CD1c-positive myeloid dendritic cell (primary cell): ENCODE measurements at regions not wholly inside any gene's neighbourhood (a gene's known extent, or its start where the extent isn't known, plus 50 kb on each side); places are given as distances from the start of the nearest gene placed in this dataset.

ENCODE experiments used
- DNase-seq: peaks from one replicate; pipeline ENCODE4 v3.0.0-alpha.2; 2016; ENCODE audit errors: extremely low spot score

GRCh38 chr7:46811529-46811928 is 770.4 kb downstream of the TNS3 start:
- no peak for DNase-seq

GRCh38 chr7:46810986-46811385 is 770.9 kb downstream of the TNS3 start:
- no peak for DNase-seq

- DNase-seq = no peak
These were observed 772.0 kb downstream of the TNS3 start for GRCh38 chr7:46809886-46810285.

GRCh38 chr7:46806856-46807255 is 775.1 kb downstream of the TNS3 start:
- no peak for DNase-seq

- no peak for DNase-seq
These were observed 779.4 kb downstream of the TNS3 start for GRCh38 chr7:46802479-46802878.

GRCh38 chr7:46791188-46791587 is 790.7 kb downstream of the TNS3 start:
- no peak for DNase-seq

DNA sequence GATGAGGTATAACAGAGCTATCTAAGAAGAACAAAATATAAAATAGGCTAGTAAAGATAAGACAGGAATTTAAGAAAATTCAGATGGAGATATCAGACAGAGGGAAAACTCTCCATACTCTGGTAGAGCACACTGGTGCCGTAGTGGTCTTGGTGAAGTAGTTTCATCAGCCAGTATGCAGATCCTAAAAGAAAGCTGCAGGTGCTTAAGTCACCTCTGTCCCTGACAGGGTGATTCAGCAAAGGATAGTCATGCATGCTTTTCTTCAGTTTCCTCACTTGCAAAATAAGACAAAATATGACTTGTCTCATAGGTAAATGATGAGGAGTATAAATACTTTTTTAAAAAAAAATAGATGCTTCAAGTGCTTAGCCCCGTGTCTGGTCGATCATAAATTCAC is 794.9 kb downstream of the TNS3 start:
- no peak for DNase-seq

- no peak for DNase-seq
These were observed 795.5 kb downstream of the TNS3 start for GRCh38 chr7:46786221-46786954.

- DNase-seq = no peak
These were observed 797.2 kb downstream of the TNS3 start for GRCh38 chr7:46784732-46785131.

DNA sequence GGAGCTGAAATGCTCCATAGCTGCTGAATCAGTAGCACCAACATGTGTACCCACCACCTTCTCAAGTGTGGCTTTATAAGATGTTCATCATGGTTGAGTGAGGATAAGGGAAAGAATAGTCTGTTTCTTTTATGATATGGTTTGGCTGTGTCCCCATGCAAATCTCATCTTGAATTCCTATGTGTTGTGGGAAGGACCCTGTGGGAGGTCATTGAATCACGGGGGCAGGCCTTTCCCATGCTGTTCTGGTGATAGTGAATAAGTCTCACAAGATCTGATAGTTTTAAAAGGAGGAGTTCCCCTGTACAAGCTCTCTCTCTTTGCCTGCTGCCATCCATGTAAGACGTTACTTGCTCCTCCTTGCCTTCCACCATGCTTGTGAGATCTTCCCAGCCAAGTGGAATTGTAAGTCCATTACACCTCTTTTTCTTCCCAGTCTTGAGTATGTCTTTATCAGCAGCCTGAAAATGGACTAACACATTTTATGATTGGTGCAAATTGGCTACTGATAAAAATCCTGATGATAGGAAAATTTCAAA is 799.9 kb downstream of the TNS3 start:
- DNase-seq = no peak

GRCh38 chr7:46776790-46777189 is 805.1 kb downstream of the TNS3 start:
- DNase-seq = no peak

DNA sequence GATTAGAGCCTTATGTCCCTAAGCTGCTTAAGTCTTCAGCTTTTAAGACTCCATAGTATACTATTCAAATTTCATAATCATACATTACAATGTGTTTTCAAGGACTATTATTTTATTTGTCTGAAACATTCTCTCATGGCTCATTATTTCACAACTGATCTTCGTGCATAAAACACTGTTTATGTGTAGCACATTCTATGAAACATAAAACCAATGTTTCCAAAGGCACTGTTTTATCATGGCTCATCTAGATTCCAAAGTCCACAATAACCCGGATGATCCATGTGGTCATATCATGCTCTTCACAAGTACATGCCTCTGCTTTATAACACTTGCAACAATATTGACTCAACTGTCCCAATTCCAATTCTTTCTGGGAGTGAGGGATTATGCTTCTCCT is 806.1 kb downstream of the TNS3 start:
- DNase-seq = no peak

DNA sequence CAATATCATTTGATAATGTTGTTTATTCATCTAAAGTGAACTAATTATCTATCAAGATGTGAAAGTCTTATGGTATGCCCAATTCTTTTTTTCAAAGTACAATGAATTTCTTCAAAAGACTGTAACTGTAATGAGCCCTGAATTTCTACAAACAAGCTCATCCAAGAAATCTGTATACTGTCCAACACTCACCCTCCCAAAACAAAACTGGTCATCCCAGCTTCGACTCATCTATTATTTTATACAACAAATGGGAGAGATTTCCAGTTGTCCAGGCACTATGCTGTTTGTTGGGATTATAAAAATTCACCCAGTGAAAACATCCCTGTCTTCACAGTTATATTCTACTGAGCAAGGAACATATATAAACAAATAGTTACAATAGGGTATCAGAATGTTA is 806.9 kb downstream of the TNS3 start:
- no peak for DNase-seq

GRCh38 chr7:46774515-46774914 is 807.4 kb downstream of the TNS3 start:
- no peak for DNase-seq

DNA sequence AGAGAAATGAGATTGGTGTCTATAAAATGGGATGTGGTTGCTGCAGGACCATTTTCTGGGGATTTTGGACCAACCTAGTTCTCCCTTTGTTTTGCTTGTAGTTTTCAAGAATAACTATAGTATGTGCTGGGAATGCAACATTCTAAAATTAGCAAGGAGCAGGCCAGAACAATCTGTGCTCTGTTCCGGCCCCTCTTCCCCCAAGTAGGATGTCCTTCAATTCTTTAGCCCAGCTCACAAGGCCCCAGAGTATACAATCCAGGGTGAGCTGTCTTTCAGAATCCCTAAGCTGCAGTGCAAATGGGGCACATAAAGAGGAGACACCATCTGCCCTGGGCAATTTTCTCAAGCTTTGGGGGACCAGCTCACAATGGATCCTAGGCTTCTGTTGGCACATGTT is 809.1 kb downstream of the TNS3 start:
- DNase-seq = no peak

GRCh38 chr7:46767071-46767470 is 814.8 kb downstream of the TNS3 start:
- no peak for DNase-seq

DNA sequence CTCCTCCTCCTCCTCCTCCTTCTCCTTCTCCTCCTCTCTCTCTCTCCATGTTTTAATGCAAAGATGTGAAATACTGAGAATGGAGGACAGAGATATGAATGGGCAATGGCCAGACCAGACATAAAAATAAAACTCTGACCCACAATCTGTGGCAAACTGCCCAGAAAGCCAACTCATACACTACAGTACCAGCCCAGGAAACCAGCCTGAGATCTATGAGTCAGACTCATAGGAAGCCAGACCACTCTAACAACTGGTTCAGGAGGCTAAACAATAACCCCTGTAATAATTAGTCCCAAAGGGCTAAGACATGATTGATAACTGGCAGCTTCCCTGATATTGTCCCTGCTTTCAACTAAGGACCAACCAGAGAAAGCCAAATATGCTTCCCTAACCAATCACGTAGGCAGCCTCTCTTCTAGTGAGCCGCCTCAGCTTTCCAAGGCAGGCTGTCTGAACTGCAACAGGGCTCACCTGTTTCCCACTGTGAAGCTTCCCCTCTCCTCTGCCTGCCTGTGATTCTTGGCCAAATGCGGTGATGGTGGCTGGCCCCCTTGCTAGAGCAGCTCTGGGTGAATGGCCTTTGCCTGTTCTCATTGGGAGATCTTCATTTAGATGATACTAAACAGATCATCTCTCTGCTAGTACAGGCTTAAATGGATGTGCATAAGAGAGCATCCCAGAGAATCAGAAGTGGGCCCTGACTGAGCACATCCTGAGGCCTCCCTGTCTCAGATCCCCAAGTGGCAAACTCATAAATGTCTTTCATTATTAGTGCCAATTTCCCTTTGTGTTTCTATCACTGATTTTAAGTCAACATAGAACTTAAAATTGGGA is 817.6 kb downstream of the TNS3 start:
- DNase-seq = no peak

DNA sequence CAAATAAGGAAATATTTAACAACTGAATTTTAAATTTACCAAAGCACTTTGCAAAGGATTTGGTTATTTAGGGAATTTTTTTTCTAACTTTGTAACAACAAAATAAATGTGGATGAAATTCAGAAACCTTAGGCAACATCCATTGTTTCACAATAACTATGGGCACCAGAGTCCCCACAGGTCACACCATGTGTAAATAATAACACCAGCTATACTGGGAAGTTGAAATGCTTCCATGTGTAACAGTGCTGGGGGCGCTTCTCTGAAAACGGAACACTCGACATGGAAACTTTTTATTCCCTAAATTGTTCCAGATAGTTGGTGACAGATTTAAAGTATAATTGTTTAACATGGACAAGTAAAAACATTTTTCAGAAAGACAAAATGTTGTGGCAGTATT is 818.6 kb downstream of the TNS3 start:
- no peak for DNase-seq

DNA sequence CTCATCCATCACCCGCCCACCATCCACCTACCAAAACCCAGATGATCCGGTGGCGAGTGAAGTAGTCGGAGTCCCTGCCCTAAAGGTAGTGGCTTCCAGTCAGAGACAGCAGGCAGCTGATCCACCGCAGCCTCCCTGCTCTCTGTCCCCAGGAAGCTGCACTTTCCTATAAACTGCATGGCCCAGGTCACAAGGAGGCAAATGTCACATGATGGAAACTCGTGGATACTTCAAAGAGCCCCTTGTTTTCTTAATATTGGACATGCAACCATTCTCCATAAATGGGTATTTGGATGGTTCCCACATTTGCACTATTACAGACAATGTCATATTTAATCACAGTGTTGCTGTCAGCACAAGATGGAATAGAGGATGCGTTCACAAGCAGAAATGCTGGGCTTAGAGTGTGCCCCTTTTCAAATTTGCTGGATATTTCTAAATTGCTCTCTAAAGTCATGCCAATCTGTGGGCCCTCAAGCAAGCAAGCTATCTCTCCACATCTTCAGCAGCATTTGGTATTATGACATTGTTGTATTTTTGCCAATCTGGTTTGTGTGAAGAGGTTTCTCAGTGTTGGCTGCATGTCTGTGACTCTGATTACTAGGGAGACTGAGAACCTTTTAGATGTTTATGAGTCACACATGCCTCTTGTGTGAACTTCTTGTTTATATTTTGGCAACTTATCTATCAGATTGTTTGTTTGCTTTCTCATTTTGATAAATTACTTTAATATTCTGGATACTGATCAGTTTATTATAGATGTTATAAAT is 822.0 kb downstream of the TNS3 start:
- DNase-seq = no peak

DNA sequence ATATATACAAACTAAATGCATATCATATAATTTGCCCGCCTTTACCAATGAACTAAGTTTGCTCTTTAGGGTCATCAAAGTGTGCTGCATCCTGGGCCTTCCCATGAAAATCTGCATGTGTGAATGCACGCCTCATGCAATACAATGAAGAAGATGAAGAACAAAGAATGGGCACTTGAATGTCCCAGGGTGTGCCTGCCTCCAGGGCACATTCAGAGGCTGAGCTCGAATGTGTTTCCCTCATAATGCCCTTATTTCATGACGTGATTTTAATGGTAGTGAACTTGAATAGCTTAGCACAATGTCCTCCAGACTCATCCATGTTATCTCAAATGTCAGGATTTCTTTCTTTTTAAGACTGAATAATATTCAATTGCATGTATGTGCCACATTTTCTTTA is 824.9 kb downstream of the TNS3 start:
- DNase-seq = no peak

GRCh38 chr7:46756256-46756655 is 825.7 kb downstream of the TNS3 start:
- DNase-seq = no peak
